HepG2 (cell line): ENCODE measurements at regions not wholly inside any gene's neighbourhood (a gene's known extent, or its start where the extent isn't known, plus 50 kb on each side); places are given as distances from the start of the nearest gene placed in this dataset.

Experiments used
- ATAC-seq: fragments of 200-7000 bp; cut with Tn5 transposase; 3 replicates; pipeline ENCODE4 v1.9.1; 2020; ENCODE audit warnings: mild to moderate bottlenecking, moderate library complexity
- BruUV-seq: library from RNA; stranded (reverse); fragments of 400-500 nt; replicated peaks from 2 replicates; lab custom pipeline; 2021; lab: Mats Ljungman, UMichigan
- CTCF ChIA-PET: fragments of 300-600 bp; formaldehyde crosslinking; extraction: SDS; loops from one replicate; lab custom pipeline; 2021; ENCODE audit warnings: low total read pairs, inconsistent platforms, low intra/inter-chr PET ratio; lab: Yijun Ruan, JAX
- POLR2A ChIA-PET: fragments of 350-600 bp; sonication (Branson Sonifier 250); formaldehyde crosslinking; loops from one replicate; lab custom pipeline; 2020; ENCODE audit warnings: antibody characterized with exemption, inconsistent platforms; lab: Yijun Ruan, JAX
- DNase-seq: peaks from one replicate; pipeline ENCODE4 v3.0.0-alpha.2; 2015; ENCODE audit warnings: low spot score
- FAIRE-seq: peaks from 3 replicates; lab custom pipeline; 2011; peaks lifted over from hg19 to GRCh38; lab: Jason Lieb, UNC
- H2AFZ ChIP-seq: one replicate; pipeline ENCODE4 v1.6.1; 2011; ENCODE audit warnings: low read length, inconsistent platforms
- H3K27ac ChIP-seq: fragments of 300-600 bp; 3 replicates; pipeline ENCODE4 v1.8.0; 2011; ENCODE audit warnings: mixed run types, mild to moderate bottlenecking, mixed read lengths, low read length, inconsistent platforms; ENCODE audit not compliant: insufficient read depth; ENCODE audit errors: extremely low read length
- H3K27me3 ChIP-seq, 2 experiments: fragments of 200-600 bp in 1 of 2; 2 replicates in 1 of 2; 3 replicates in 1 of 2; pipeline versions ENCODE4 v1.6.0 to v1.8.0; 2011; ENCODE audit warnings: low read length in 2 of 2, mild to moderate bottlenecking in 2 of 2, moderate library complexity in 2 of 2, inconsistent platforms in 1 of 2; ENCODE audit not compliant: insufficient read depth in 2 of 2, control insufficient read depth in 1 of 2
- H3K36me3 ChIP-seq, 2 experiments: fragments of 200-600 bp in 1 of 2; replicated peaks in 1 of 2; 2 replicates in 1 of 2; 3 replicates in 1 of 2; pipeline versions ENCODE4 v1.5.1 to v1.8.0; 2011; ENCODE audit warnings: low read length in 2 of 2, inconsistent platforms in 1 of 2; ENCODE audit not compliant: insufficient read depth in 2 of 2, control insufficient read depth in 1 of 2
- H3K4me1 ChIP-seq: 2 replicates; pipeline ENCODE4 v1.5.1; 2012; ENCODE audit warnings: low read length, inconsistent platforms; ENCODE audit not compliant: insufficient read depth
- H3K4me2 ChIP-seq: 2 replicates; pipeline ENCODE4 v1.6.0; 2011; ENCODE audit warnings: low read depth, low read length, inconsistent platforms
- H3K4me3 ChIP-seq, 3 experiments: fragments of 200-600 bp in 1 of 3; sonication (generic), shearing (Covaris generic) in 1 of 3; replicated peaks in 1 of 3; 2 replicates each; pipeline ENCODE4 v1.5.1; 2011 to 2016; ENCODE audit warnings: low read length in 3 of 3, inconsistent platforms in 2 of 3, low read depth in 2 of 3, mild to moderate bottlenecking in 2 of 3, control low read depth in 1 of 3, mixed read lengths in 1 of 3; ENCODE audit not compliant: insufficient read depth in 1 of 3
- H3K79me2 ChIP-seq: one replicate; pipeline ENCODE4 v1.6.1; 2011; ENCODE audit warnings: low read length, inconsistent platforms; ENCODE audit not compliant: insufficient read depth
- H3K9ac ChIP-seq: 2 replicates; pipeline ENCODE4 v1.6.0; 2011; ENCODE audit warnings: mild to moderate bottlenecking, low read depth, low read length, inconsistent platforms; ENCODE audit not compliant: insufficient read depth
- H3K9me3 ChIP-seq: 2 replicates; pipeline ENCODE4 v1.5.1; 2012; ENCODE audit warnings: mild to moderate bottlenecking, low read length
- H4K20me1 ChIP-seq: 2 replicates; pipeline ENCODE4 v1.6.0; 2011; ENCODE audit warnings: inconsistent platforms, mild to moderate bottlenecking, low read length, moderate library complexity; ENCODE audit not compliant: insufficient read depth
- ATF4 ChIP-seq, 2 experiments: fragments of 450-650 bp in 1 of 2; sonication (generic) in 1 of 2; formaldehyde crosslinking; IDR thresholded peaks; 2 replicates each; pipeline versions ENCODE4 v1.5.0 to v1.8.0; 2020 to 2022; ENCODE audit warnings: mild to moderate bottlenecking in 1 of 2, missing genetic modification reagents in 1 of 2
- FOSL2 ChIP-seq: sonication (generic); formaldehyde crosslinking; IDR thresholded peaks from 2 replicates; pipeline ENCODE4 v1.4.0; 2020; ENCODE audit warnings: missing genetic modification reagents
- GMEB1 ChIP-seq: sonication (generic); formaldehyde crosslinking; IDR thresholded peaks from 2 replicates; pipeline ENCODE4 v1.5.1; 2020; ENCODE audit warnings: missing genetic modification reagents, mild to moderate bottlenecking, borderline replicate concordance
- NFE2 ChIP-seq: sonication (generic); formaldehyde crosslinking; IDR thresholded peaks from 2 replicates; pipeline ENCODE4 v1.4.0; 2020; ENCODE audit warnings: missing genetic modification reagents
- RARA ChIP-seq: IDR thresholded peaks from 2 replicates; pipeline ENCODE4 v1.6.1; 2016; ENCODE audit warnings: missing genetic modification reagents, missing compliant biosample characterization
- U2AF2 ChIP-seq: fragments of 200-400 bp; formaldehyde crosslinking; IDR thresholded peaks from 2 replicates; pipeline ENCODE4 v1.6.1; 2017; ENCODE audit warnings: low read depth, mild to moderate bottlenecking, low read length
- YEATS4 ChIP-seq: sonication (generic); formaldehyde crosslinking; IDR thresholded peaks from 2 replicates; pipeline ENCODE4 v1.4.0; 2020; ENCODE audit warnings: missing genetic modification reagents, borderline replicate concordance
- ZKSCAN8 ChIP-seq: IDR thresholded peaks from 2 replicates; pipeline ENCODE4 v1.6.1; 2016; ENCODE audit warnings: borderline replicate concordance, missing genetic modification reagents, missing compliant biosample characterization
- ZNF17 ChIP-seq: sonication (generic); formaldehyde crosslinking; IDR thresholded peaks from 2 replicates; pipeline ENCODE4 v1.5.0; 2020; ENCODE audit warnings: mild to moderate bottlenecking, missing genetic modification reagents
- ZNF713 ChIP-seq: sonication (generic); formaldehyde crosslinking; IDR thresholded peaks from 2 replicates; pipeline ENCODE4 v1.4.0; 2020; ENCODE audit warnings: mild to moderate bottlenecking, missing genetic modification reagents
- ZNF768 ChIP-seq: sonication (generic); formaldehyde crosslinking; IDR thresholded peaks from 2 replicates; pipeline ENCODE4 v1.4.0; 2020; ENCODE audit warnings: missing genetic modification reagents
- WGBS: methylation state at CpG from one replicate; pipeline ENCODE4 v1.1.6; 2017; ENCODE audit warnings: low lambda C conversion rate; 5-methylcytosine and 5-hydroxymethylcytosine counted together
- in situ Hi-C: cut with HindIII; loops from 2 replicates; pipeline ENCODE4 v1.10.0; 2017; ENCODE audit warnings: low pct_unique_long_range_greater_than_20kb; ENCODE audit not compliant: extremely low pct_ligation_motif_present
- intact Hi-C: fragments of 100-400 bp; cut with micrococcal nuclease; formaldehyde crosslinking; loops from one replicate; pipeline ENCODE4 v1.10.0; 2022; ENCODE audit not compliant: unreplicated experiment

GRCh38 chrX:97728215-97728614 is 844.5 kb downstream of the RPA4 start:
- Histone ChIP-seq H4K20me1 (no peaks in the 10 kb centered on the region), H3K4me3 (no peak overlapping the region), H2AFZ (no peak overlapping the region), H3K9me3 (no peaks in the 10 kb centered on the region), H3K36me3 (no peaks in the 10 kb centered on the region), H3K79me2 (no peaks in the 10 kb centered on the region), H3K9ac (no peak overlapping the region), H3K4me2 (no peak overlapping the region), H3K4me1 (no peaks in the 10 kb centered on the region), H3K27me3 (no peaks in the 10 kb centered on the region), H3K27ac (no peak overlapping the region)
- ChIA-PET CTCF (no interaction called here), POLR2A (no interaction called here)
- in situ Hi-C loops (no loop called here), intact Hi-C loops (no loop called here)
- BruUV-seq = no TSS peak
- TF ChIP-seq ZKSCAN8 (no peak), U2AF2 (no peak), ZNF17 (CRISPR knock-in tag) (no peak), YEATS4 (no peak), ATF4 (CRISPR knock-in tag; IDR thresholded peaks at IDR 0.05) (no peak), GMEB1 (CRISPR knock-in tag) (no peak), NFE2 (CRISPR knock-in tag) (no peak), ZNF713 (CRISPR knock-in tag) (no peak), RARA (CRISPR knock-in tag) (no peak), FOSL2 (CRISPR knock-in tag) (no peak), ZNF768 (CRISPR knock-in tag) (no peak)
- no peak for FAIRE-seq
- no peak for ATAC-seq
- WGBS = 20% methylated on average over 2 of the region's 2 CpGs
- DNase-seq = no peak
